ENCODE measurements at regions not wholly inside any gene's neighbourhood (a gene's known extent, or its start where the extent isn't known, plus 50 kb on each side); places are given as distances from the start of the nearest gene placed in this dataset.

- Histone ChIP-seq H2BK12ac (ENCODE audit: low read depth, low read length) (no peak overlapping the region), H3K4me2 (ENCODE audit: insufficient read depth in 1 of 2, low read depth in 2 of 2, low read length in 2 of 2) (no peak overlapping the region), H3K4me3 (ENCODE audit: extremely low read depth in 1 of 4, insufficient read depth in 2 of 4, low read depth in 3 of 4, low read length in 4 of 4) (no peak overlapping the region), H3K14ac (ENCODE audit: insufficient read length) (no peak overlapping the region), H4K8ac (ENCODE audit: extremely low read depth, insufficient read depth, low read length) (no peak overlapping the region), H3K4me1 (replicated peaks in 1 of 4; ENCODE audit: control insufficient read depth in 3 of 4, insufficient read depth in 4 of 4, low read length in 3 of 4) (peaks cover 0 to 13% (median 2%) of the 10 kb centered on the region in 4 experiments; a peak in 3 of 7 replicates), H2BK15ac (ENCODE audit: low read length) (no peak overlapping the region), H4K20me1 (replicated peaks in 1 of 2; ENCODE audit: control insufficient read depth in 1 of 2, insufficient read depth in 2 of 2, low read length in 2 of 2) (no peaks in the 10 kb centered on the region), H3K9ac (replicated peaks in 1 of 4; ENCODE audit: extremely low read depth in 1 of 4, low read depth in 3 of 4, low read length in 3 of 4) (no peak overlapping the region), H4K5ac (ENCODE audit: insufficient read length, low read depth, low read length) (no peak overlapping the region), H2AK5ac (ENCODE audit: low read depth, low read length) (no peak overlapping the region), H3K23me2 (ENCODE audit: low read depth, low read length) (no peaks in the 10 kb centered on the region), H3K36me3 (ENCODE audit: control insufficient read depth in 2 of 4, insufficient read depth in 4 of 4, low read length in 3 of 4) (no peaks in the 10 kb centered on the region), H3K23ac (ENCODE audit: insufficient read length) (no peak overlapping the region), H3K4ac (replicated peaks; ENCODE audit: insufficient read length, low read depth, low read length) (no peak overlapping the region), H2BK120ac (replicated peaks; ENCODE audit: low read depth, low read length) (no peak overlapping the region), H4K91ac (replicated peaks; ENCODE audit: insufficient read length, low read length) (no peak overlapping the region), H3K56ac (replicated peaks; ENCODE audit: insufficient read length, low read depth, low read length) (no peak overlapping the region), H3K79me1 (ENCODE audit: low read depth, low read length) (no peaks in the 10 kb centered on the region), H3K9me3 (ENCODE audit: insufficient read depth in 2 of 2, low read depth in 1 of 2, low read length in 1 of 2) (no peaks in the 10 kb centered on the region), H3K27ac (ENCODE audit: low read depth, low read length) (no peak overlapping the region), H3K18ac (ENCODE audit: extremely low read depth, low read length) (no peak overlapping the region), H2BK5ac (ENCODE audit: low read depth, low read length) (no peak overlapping the region), H2BK20ac (ENCODE audit: low read length) (no peak overlapping the region), H3K79me2 (ENCODE audit: control insufficient read depth in 1 of 2, insufficient read depth in 2 of 2, low read length in 2 of 2) (no peaks in the 10 kb centered on the region), H3K27me3 (replicated peaks in 1 of 4; ENCODE audit: control insufficient read depth in 3 of 4, extremely low read depth in 1 of 4, insufficient read depth in 3 of 4, low read length in 3 of 4) (no peaks in the 10 kb centered on the region), H2AFZ (ENCODE audit: low read length) (no peak overlapping the region)
- DNase-seq (ENCODE audit: low read depth in 1 of 2, low spot score in 2 of 2) (no peak), FAIRE-seq (no peak)
- CTCF ChIA-PET (ENCODE audit: partially characterized antibody), result no interaction called here
- WGBS, 2 experiments (ENCODE audit: extremely low coverage in 1 of 2, insufficient coverage in 1 of 2, insufficient read length in 1 of 2, insufficient replicate concordance in 2 of 2, low coverage in 1 of 2, low lambda C conversion rate in 2 of 2, missing lambda C conversion rate in 1 of 2), result 81% methylated on average over 2 of the region's 2 CpGs; no CpG with 5 or more reads in 1 of the 2 experiments
- TF ChIP-seq TBP (IDR thresholded peaks at IDR 0.05; ENCODE audit: low read depth, low read length) (no peak), KDM1A (IDR thresholded peaks at IDR 0.05; ENCODE audit: borderline replicate concordance, low read length) (no peak), CHD1 (IDR thresholded peaks at IDR 0.05; ENCODE audit: low read depth, low read length) (no peak), MAX (IDR thresholded peaks at IDR 0.05) (no peak), EP300 (IDR thresholded peaks at IDR 0.05; ENCODE audit: borderline replicate concordance in 1 of 2, low read depth in 2 of 2, low read length in 2 of 2) (no peak), TAF7 (optimal IDR thresholded peaks at IDR 0.05; ENCODE audit: borderline replicate concordance, low read depth, low read length) (no peak)
- POLR2A ChIA-PET (ENCODE audit: partially characterized antibody), result no interaction called here
Measured at GRCh38 chr15:70320482-70320881, 222.8 kb upstream of the TLE3 start.

All from H1 (cell line).